GM12878 (cell line): ENCODE measurements at regions not wholly inside any gene's neighbourhood (a gene's known extent, or its start where the extent isn't known, plus 50 kb on each side); places are given as distances from the start of the nearest gene placed in this dataset.

Experiments
- ATAC-seq: fragments of 200-7000 bp; cut with Tn5 transposase; 3 replicates; pipeline ENCODE4 v1.9.1; 2020; ENCODE audit warnings: mild to moderate bottlenecking, moderate library complexity
- BruUV-seq: library from RNA; stranded (reverse); fragments of 400-500 nt; replicated peaks from 2 replicates; lab custom pipeline; 2021; lab: Mats Ljungman, UMichigan
- CTCF ChIA-PET: fragments of 300-600 bp; sonication (Branson Sonifier 250); formaldehyde crosslinking; extraction: SDS; loops from one replicate; lab custom pipeline; 2021; ENCODE audit warnings: inconsistent platforms; lab: Yijun Ruan, JAX
- POLR2A ChIA-PET: fragments of 350-600 bp; formaldehyde crosslinking; extraction: SDS; loops from one replicate; lab custom pipeline; 2021; ENCODE audit warnings: inconsistent platforms; lab: Charles Lee
- RAD21 ChIA-PET: fragments of 300-600 bp; sonication (Branson Sonifier 250); formaldehyde crosslinking; loops from one replicate; lab custom pipeline; 2023; ENCODE audit warnings: antibody characterized with exemption; ENCODE audit not compliant: unreplicated experiment; lab: Charles Lee
- SMC1A ChIA-PET: fragments of 300-600 bp; sonication (Branson Sonifier 250); formaldehyde crosslinking; loops from one replicate; lab custom pipeline; 2023; ENCODE audit not compliant: unreplicated experiment, uncharacterized antibody; lab: Charles Lee
- DNase-seq: peaks from one replicate; pipeline ENCODE4 v3.0.0-alpha.2; 2011; ENCODE audit warnings: low read depth, low spot score
- FAIRE-seq: peaks from 3 replicates; lab custom pipeline; 2011; peaks lifted over from hg19 to GRCh38; lab: Jason Lieb, UNC
- H2AFZ ChIP-seq: 2 replicates; pipeline ENCODE4 v1.6.0; 2011; ENCODE audit warnings: low read depth, low read length, control low read depth; ENCODE audit not compliant: control insufficient read depth
- H3K27ac ChIP-seq: 2 replicates; pipeline ENCODE4 v1.5.1; 2011; ENCODE audit warnings: control low read depth; ENCODE audit not compliant: control insufficient read depth, insufficient read depth
- H3K27me3 ChIP-seq, 2 experiments: replicated peaks in 1 of 2; 2 replicates each; pipeline versions ENCODE4 v1.6.0 to v1.6.1; 2011; ENCODE audit warnings: low read length in 1 of 2; ENCODE audit not compliant: control insufficient read depth in 2 of 2, insufficient read depth in 2 of 2
- H3K36me3 ChIP-seq, 2 experiments: 2 replicates each; pipeline ENCODE4 v1.5.1; 2011; ENCODE audit warnings: low read length in 1 of 2; ENCODE audit not compliant: control insufficient read depth in 2 of 2, insufficient read depth in 2 of 2
- H3K4me1 ChIP-seq: 2 replicates; pipeline ENCODE4 v1.6.1; 2011; ENCODE audit warnings: mild to moderate bottlenecking, low read length, moderate library complexity, mixed read lengths; ENCODE audit not compliant: control insufficient read depth, insufficient read depth
- H3K4me2 ChIP-seq: 2 replicates; pipeline ENCODE4 v1.6.0; 2011; ENCODE audit warnings: control low read depth; ENCODE audit not compliant: control insufficient read depth, insufficient read depth
- H3K4me3 ChIP-seq: fragments of 200-600 bp; sonication (generic); 2 replicates; pipeline ENCODE4 v1.5.1; 2016
- H3K79me2 ChIP-seq: 2 replicates; pipeline ENCODE4 v1.6.0; 2011; ENCODE audit warnings: low read length; ENCODE audit not compliant: control insufficient read depth, insufficient read depth
- H3K9ac ChIP-seq: 2 replicates; pipeline ENCODE4 v1.8.0; 2011; ENCODE audit warnings: low read length, control low read depth, mixed read lengths; ENCODE audit not compliant: control insufficient read depth, insufficient read depth
- H3K9me3 ChIP-seq: replicated peaks from 3 replicates; pipeline ENCODE4 v1.5.1; 2011; ENCODE audit warnings: mild to moderate bottlenecking, low read length; ENCODE audit not compliant: control insufficient read depth, insufficient read depth
- H4K20me1 ChIP-seq: 2 replicates; pipeline ENCODE4 v1.6.0; 2011; ENCODE audit not compliant: control insufficient read depth, insufficient read depth
- CBX5 ChIP-seq: sonication (generic); IDR thresholded peaks from 2 replicates; pipeline ENCODE4 v1.6.1; 2016; ENCODE audit warnings: low read depth, moderate library complexity, mild to moderate bottlenecking, inconsistent platforms
- CEBPB ChIP-seq, 2 experiments: fragments of 150-350 bp in 1 of 2; IDR thresholded peaks; 2 replicates each; pipeline ENCODE4 v1.6.1; 2012 to 2014; ENCODE audit warnings: low read depth in 2 of 2, low read length in 2 of 2, borderline replicate concordance in 1 of 2, inconsistent platforms in 1 of 2
- CHD1 ChIP-seq: IDR thresholded peaks from 2 replicates; pipeline ENCODE4 v1.6.1; 2012; ENCODE audit warnings: low read depth, low read length, improper control_type of control experiment
- FOS ChIP-seq: IDR thresholded peaks from 3 replicates; pipeline ENCODE4 v1.6.1; 2011; ENCODE audit warnings: borderline replicate concordance; ENCODE audit not compliant: insufficient read length; ENCODE audit errors: extremely low read depth
- MLLT1 ChIP-seq: fragments of 450-650 bp; IDR thresholded peaks from 2 replicates; pipeline ENCODE4 v1.6.1; 2016; ENCODE audit warnings: mild to moderate bottlenecking
- MTA3 ChIP-seq: IDR thresholded peaks from 2 replicates; pipeline ENCODE4 v1.6.1; 2012; ENCODE audit warnings: low read length, inconsistent platforms, borderline replicate concordance
- NBN ChIP-seq: fragments of 450-650 bp; IDR thresholded peaks from 2 replicates; pipeline ENCODE4 v1.6.1; 2016
- NFIC ChIP-seq: IDR thresholded peaks from 2 replicates; pipeline ENCODE4 v1.6.1; 2012; ENCODE audit warnings: low read depth, mild to moderate bottlenecking, inconsistent platforms, low read length, moderate library complexity
- NFXL1 ChIP-seq: fragments of 450-650 bp; IDR thresholded peaks from 2 replicates; pipeline ENCODE4 v1.6.1; 2017; ENCODE audit warnings: antibody characterized with exemption, mild to moderate bottlenecking, borderline replicate concordance
- NFYB ChIP-seq: IDR thresholded peaks from 2 replicates; pipeline ENCODE4 v1.6.1; 2011; ENCODE audit warnings: low read depth, mild to moderate bottlenecking, low read length, improper control_type of control experiment, moderate library complexity; ENCODE audit not compliant: insufficient read depth
- PML ChIP-seq: IDR thresholded peaks from 2 replicates; pipeline ENCODE4 v1.6.1; 2012; ENCODE audit warnings: low read length, inconsistent platforms
- POLR2AphosphoS2 ChIP-seq: IDR thresholded peaks from 2 replicates; pipeline ENCODE4 v1.6.1; 2011; ENCODE audit warnings: low read depth, mild to moderate bottlenecking, low read length, improper control_type of control experiment, moderate library complexity
- POU2F2 ChIP-seq: IDR thresholded peaks from 3 replicates; pipeline ENCODE4 v1.6.1; 2011; ENCODE audit warnings: low read depth, mild to moderate bottlenecking, low read length, borderline replicate concordance
- TARDBP ChIP-seq: IDR thresholded peaks from 2 replicates; pipeline ENCODE4 v1.6.1; 2016; ENCODE audit warnings: borderline replicate concordance
- YY1 ChIP-seq: IDR thresholded peaks from 2 replicates; pipeline ENCODE4 v1.6.1; 2011; ENCODE audit warnings: low read depth, mild to moderate bottlenecking, low read length
- ZNF384 ChIP-seq: IDR thresholded peaks from 2 replicates; pipeline ENCODE4 v1.6.1; 2012; ENCODE audit warnings: low read depth, mild to moderate bottlenecking, low read length, improper control_type of control experiment, borderline replicate concordance
- ZSCAN29 ChIP-seq: fragments of 450-650 bp; IDR thresholded peaks from 2 replicates; pipeline ENCODE4 v1.6.1; 2017; ENCODE audit warnings: mild to moderate bottlenecking, moderate library complexity
- WGBS: methylation state at CpG from one replicate; pipeline ENCODE4 v1.1.6; 2016; ENCODE audit warnings: low lambda C conversion rate; ENCODE audit not compliant: insufficient replicate concordance, insufficient coverage; ENCODE audit errors: missing lambda C conversion rate; 5-methylcytosine and 5-hydroxymethylcytosine counted together
- in situ Hi-C: fragments of 300-500 bp; cut with MboI; formaldehyde crosslinking; loops from 9 replicates; pipeline ENCODE4 v1.14.3; 2018; ENCODE audit warnings: mixed read lengths
- intact Hi-C: fragments of 100-400 bp; cut with micrococcal nuclease; formaldehyde crosslinking; loops from one replicate; pipeline ENCODE4 v1.14.2; 2022; ENCODE audit not compliant: unreplicated experiment
- TF ChIP-seq, protein P1 (sequence below): fragments of 450-650 bp; IDR thresholded peaks from 2 replicates; pipeline ENCODE4 v1.6.1; 2017; ENCODE audit warnings: mild to moderate bottlenecking, moderate library complexity

DNA sequence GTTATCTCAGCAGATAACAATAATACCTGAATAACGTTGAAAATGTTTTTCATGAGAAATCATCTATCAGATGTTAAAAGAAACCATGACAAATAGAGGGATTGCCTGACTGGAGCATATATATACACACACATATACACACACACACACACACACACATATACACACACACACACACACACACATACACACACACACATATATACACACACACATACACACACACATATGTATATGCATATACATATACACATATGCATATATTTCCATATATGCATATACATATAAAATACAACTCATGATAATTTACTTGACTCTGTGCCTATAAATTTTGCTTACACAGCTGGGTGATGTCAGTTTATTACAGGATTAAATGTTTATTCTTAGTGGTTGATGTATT is 847.3 kb upstream of the ADAMTS5 start:
- Histone ChIP-seq H4K20me1 (no peaks in the 10 kb centered on the region), H3K79me2 (no peaks in the 10 kb centered on the region), H3K9me3 (no peaks in the 10 kb centered on the region; the same call in 2 of the 3 replicates), H3K4me2 (no peak overlapping the region), H3K9ac (no peak overlapping the region), H3K36me3 (no peaks in the 10 kb centered on the region), H2AFZ (no peak overlapping the region), H3K4me3 (no peak overlapping the region), H3K27me3 (no peaks in the 10 kb centered on the region), H3K4me1 (no peaks in the 10 kb centered on the region), H3K27ac (no peak overlapping the region)
- ChIA-PET SMC1A (no interaction called here), POLR2A (no interaction called here), RAD21 (no interaction called here), CTCF (no interaction called here)
- WGBS: 0% methylated on average over 1 of the region's 1 CpG
- ATAC-seq (no peak), DNase-seq (no peak), FAIRE-seq (no peak)
- in situ Hi-C loops (no loop called here), intact Hi-C loops (no loop called here)
- no TSS peak for BruUV-seq
- TF ChIP-seq POLR2AphosphoS2 (no peak), CHD1 (no peak), CEBPB (IDR thresholded peaks at IDR 0.05; ENCODE audit: borderline replicate concordance in 1 of 2, low read depth in 2 of 2, low read length in 2 of 2) (no peak), NFXL1 (no peak), ZNF384 (no peak), YY1 (no peak), MTA3 (no peak), CBX5 (no peak), POU2F2 (no peak), MLLT1 (no peak), PML (no peak), NBN (no peak), TARDBP (no peak), NFIC (no peak), ZSCAN29 (no peak), FOS (no peak), NFYB (no peak)
- TF ChIP-seq, protein P1, sequence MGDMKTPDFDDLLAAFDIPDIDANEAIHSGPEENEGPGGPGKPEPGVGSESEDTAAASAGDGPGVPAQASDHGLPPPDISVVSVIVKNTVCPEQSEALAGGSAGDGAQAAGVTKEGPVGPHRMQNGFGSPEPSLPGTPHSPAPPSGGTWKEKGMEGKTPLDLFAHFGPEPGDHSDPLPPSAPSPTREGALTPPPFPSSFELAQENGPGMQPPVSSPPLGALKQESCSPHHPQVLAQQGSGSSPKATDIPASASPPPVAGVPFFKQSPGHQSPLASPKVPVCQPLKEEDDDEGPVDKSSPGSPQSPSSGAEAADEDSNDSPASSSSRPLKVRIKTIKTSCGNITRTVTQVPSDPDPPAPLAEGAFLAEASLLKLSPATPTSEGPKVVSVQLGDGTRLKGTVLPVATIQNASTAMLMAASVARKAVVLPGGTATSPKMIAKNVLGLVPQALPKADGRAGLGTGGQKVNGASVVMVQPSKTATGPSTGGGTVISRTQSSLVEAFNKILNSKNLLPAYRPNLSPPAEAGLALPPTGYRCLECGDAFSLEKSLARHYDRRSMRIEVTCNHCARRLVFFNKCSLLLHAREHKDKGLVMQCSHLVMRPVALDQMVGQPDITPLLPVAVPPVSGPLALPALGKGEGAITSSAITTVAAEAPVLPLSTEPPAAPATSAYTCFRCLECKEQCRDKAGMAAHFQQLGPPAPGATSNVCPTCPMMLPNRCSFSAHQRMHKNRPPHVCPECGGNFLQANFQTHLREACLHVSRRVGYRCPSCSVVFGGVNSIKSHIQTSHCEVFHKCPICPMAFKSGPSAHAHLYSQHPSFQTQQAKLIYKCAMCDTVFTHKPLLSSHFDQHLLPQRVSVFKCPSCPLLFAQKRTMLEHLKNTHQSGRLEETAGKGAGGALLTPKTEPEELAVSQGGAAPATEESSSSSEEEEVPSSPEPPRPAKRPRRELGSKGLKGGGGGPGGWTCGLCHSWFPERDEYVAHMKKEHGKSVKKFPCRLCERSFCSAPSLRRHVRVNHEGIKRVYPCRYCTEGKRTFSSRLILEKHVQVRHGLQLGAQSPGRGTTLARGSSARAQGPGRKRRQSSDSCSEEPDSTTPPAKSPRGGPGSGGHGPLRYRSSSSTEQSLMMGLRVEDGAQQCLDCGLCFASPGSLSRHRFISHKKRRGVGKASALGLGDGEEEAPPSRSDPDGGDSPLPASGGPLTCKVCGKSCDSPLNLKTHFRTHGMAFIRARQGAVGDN: no peak
